Dermis microvascular lymphatic vessel endothelial cell (primary cell): ENCODE measurements at regions not wholly inside any gene's neighbourhood (a gene's known extent, or its start where the extent isn't known, plus 50 kb on each side); places are given as distances from the start of the nearest gene placed in this dataset.
A peak's percentile ranks its signal among the peaks of the same experiment; 100 is the strongest.
"Not testable (repeated sequence)": the region's sequence is repeated elsewhere in the genome, so short reads cannot be mapped to it uniquely, and the experiment has no call there.

Experiments
- DNase-seq, 2 donors: peaks; one replicate each; pipeline versions ENCODE4 v3.0.0 to v3.0.0-alpha.2; 2010; ENCODE audit warnings: low read depth in 2 of 2

- DNase-seq: no peak
Measured at GRCh38 chr2:126220331-126220730, 435.6 kb upstream of the GYPC start.

GRCh38 chr2:126221506-126221905 lies 434.5 kb upstream of the GYPC start:
- no peak for DNase-seq

- DNase-seq: no peak
Measured at GRCh38 chr2:126222278-126222677, 433.7 kb upstream of the GYPC start.

GRCh38 chr2:126224776-126225175 lies 431.2 kb upstream of the GYPC start:
- DNase-seq: no peak

- DNase-seq: no peak
Measured at GRCh38 chr2:126227250-126227649, 428.7 kb upstream of the GYPC start.

GRCh38 chr2:126228531-126228930 lies 427.4 kb upstream of the GYPC start:
- DNase-seq: no peak

- no peak for DNase-seq
Measured at GRCh38 chr2:126238251-126238650, 417.7 kb upstream of the GYPC start.

- DNase-seq: no peak
Measured at GRCh38 chr2:126239320-126239955, 416.5 kb upstream of the GYPC start.

- no peak for DNase-seq
Measured at GRCh38 chr2:126241001-126241400, 415.0 kb upstream of the GYPC start.

- DNase-seq: no peak
Measured at GRCh38 chr2:126241411-126241810, 414.5 kb upstream of the GYPC start.

GRCh38 chr2:126244937-126245336 lies 411.0 kb upstream of the GYPC start:
- DNase-seq: peak; percentile 17 to 25

- DNase-seq: no peak
Measured at GRCh38 chr2:126253669-126254068, 402.3 kb upstream of the GYPC start.

- DNase-seq: no peak
Measured at GRCh38 chr2:126264625-126265024, 391.3 kb upstream of the GYPC start.

GRCh38 chr2:126269911-126270310 lies 386.0 kb upstream of the GYPC start:
- DNase-seq: no peak

GRCh38 chr2:126270587-126270986 lies 385.4 kb upstream of the GYPC start:
- no peak for DNase-seq

- DNase-seq: no peak
Measured at GRCh38 chr2:126272401-126272800, 383.6 kb upstream of the GYPC start.

- no peak for DNase-seq
Measured at GRCh38 chr2:126275098-126275497, 380.9 kb upstream of the GYPC start.

GRCh38 chr2:126276268-126276667 lies 379.7 kb upstream of the GYPC start:
- DNase-seq: not testable (repeated sequence)

- DNase-seq: no peak
Measured at GRCh38 chr2:126288362-126288761, 367.6 kb upstream of the GYPC start.

GRCh38 chr2:126293962-126294361 lies 362.0 kb upstream of the GYPC start:
- not testable (repeated sequence) for DNase-seq

- no peak for DNase-seq
Measured at GRCh38 chr2:126299469-126299976, 356.4 kb upstream of the GYPC start.

- no peak for DNase-seq
Measured at GRCh38 chr2:126300348-126300747, 355.6 kb upstream of the GYPC start.

- DNase-seq: no peak
Measured at GRCh38 chr2:126302043-126302442, 353.9 kb upstream of the GYPC start.

- DNase-seq: no peak
Measured at GRCh38 chr2:126303113-126303512, 352.8 kb upstream of the GYPC start.
